ENCODE measurements at regions not wholly inside any gene's neighbourhood (a gene's known extent, or its start where the extent isn't known, plus 50 kb on each side); places are given as distances from the start of the nearest gene placed in this dataset.

DNA sequence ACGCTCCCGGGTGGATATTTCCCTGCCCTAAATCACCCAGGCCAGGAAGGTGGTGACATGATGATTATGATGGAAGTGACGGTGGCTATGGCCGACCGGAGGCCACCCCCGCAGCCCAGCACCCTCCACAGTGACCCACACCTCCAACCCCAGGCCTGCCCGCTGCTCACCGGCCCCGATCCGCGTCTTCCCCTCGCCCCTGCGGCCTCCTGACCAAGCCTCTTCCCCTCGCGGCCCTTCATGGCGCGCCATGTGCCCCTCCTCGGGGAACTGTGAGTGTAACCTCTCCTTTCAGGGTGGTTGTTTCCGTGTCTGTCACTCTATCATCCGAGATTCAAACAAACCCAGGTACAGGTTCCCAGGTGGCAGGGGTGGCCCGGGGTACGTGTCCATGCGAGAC is 78.3 kb downstream of the UNCX start (continued):
- TF ChIP-seq TCF7L2 (IDR thresholded peaks at IDR 0.05; ENCODE audit: borderline replicate concordance, low read depth, low read length) (no peak), ZNF221 (tag by site-specific recombination; IDR thresholded peaks at IDR 0.05; ENCODE audit: borderline replicate concordance) (no peak), ZNF548 (tag by site-specific recombination; IDR thresholded peaks at IDR 0.05) (no peak), ZNF791 (tag by site-specific recombination; IDR thresholded peaks at IDR 0.05) (no peak), ZNF837 (tag by site-specific recombination; IDR thresholded peaks at IDR 0.05) (no peak), ZSCAN23 (tag by site-specific recombination; IDR thresholded peaks at IDR 0.05) (no peak), ZSCAN16 (tag by site-specific recombination; IDR thresholded peaks at IDR 0.05) (no peak)

- no peaks in the 10 kb centered on the region for H3K9me3 ChIP-seq (ENCODE audit: control insufficient read depth, insufficient read depth, low read depth, low read length)
- ChIA-PET CTCF (no interaction called here), POLR2A (no interaction called here)
- H3K36me3 ChIP-seq (ENCODE audit: control insufficient read depth in 2 of 2, insufficient read depth in 1 of 2, low read length in 2 of 2): no peaks in the 10 kb centered on the region
- H3K4me1 ChIP-seq (ENCODE audit: control insufficient read depth, insufficient read depth, low read length): no peaks in the 10 kb centered on the region
- TF ChIP-seq BCL11B (tag by site-specific recombination; IDR thresholded peaks at IDR 0.05; ENCODE audit: low read depth): no peak
- TF ChIP-seq TCF7L2 (IDR thresholded peaks at IDR 0.05; ENCODE audit: borderline replicate concordance, low read depth, low read length): no peak
- H3K27ac ChIP-seq (ENCODE audit: extremely low read depth, low read depth, low read length): no peak overlapping the region
- H3K4me3 ChIP-seq (ENCODE audit: low read depth, low read length): no peak overlapping the region
Measured at GRCh38 chr7:1311406-1312135, 78.9 kb downstream of the UNCX start.

GRCh38 chr7:1312136-1313070 is 79.7 kb downstream of the UNCX start:
- POLR2A ChIA-PET: no interaction called here
- no peak overlapping the region for H3K27ac ChIP-seq (ENCODE audit: extremely low read depth, low read depth, low read length)
- H3K9me3 ChIP-seq (ENCODE audit: control insufficient read depth, insufficient read depth, low read depth, low read length): no peaks in the 10 kb centered on the region
- CTCF ChIA-PET: no interaction called here
- TF ChIP-seq ZNF175 (tag by site-specific recombination; IDR thresholded peaks at IDR 0.05) (no peak), GLIS2 (tag by site-specific recombination; IDR thresholded peaks at IDR 0.05) (no peak), ZNF660 (tag by site-specific recombination; IDR thresholded peaks at IDR 0.05) (no peak), ZEB2 (tag by site-specific recombination; IDR thresholded peaks at IDR 0.05) (no peak), ZNF404 (tag by site-specific recombination; IDR thresholded peaks at IDR 0.05) (no peak), ZBTB21 (tag by site-specific recombination; IDR thresholded peaks at IDR 0.05) (no peak), ZNF488 (tag by site-specific recombination; IDR thresholded peaks at IDR 0.05) (no peak), ZNF292 (tag by site-specific recombination; IDR thresholded peaks at IDR 0.05; ENCODE audit: borderline replicate concordance, low read depth) (no peak), ZNF530 (tag by site-specific recombination; IDR thresholded peaks at IDR 0.05; ENCODE audit: low read depth) (no peak), ZNF707 (tag by site-specific recombination; IDR thresholded peaks at IDR 0.05) (no peak), HOXA7 (CRISPR knock-in tag; IDR thresholded peaks at IDR 0.05; ENCODE audit: borderline replicate concordance) (no peak), ZNF747 (tag by site-specific recombination; IDR thresholded peaks at IDR 0.05) (no peak), HOXC10 (CRISPR knock-in tag; IDR thresholded peaks at IDR 0.05) (no peak), ZNF114 (tag by site-specific recombination; IDR thresholded peaks at IDR 0.05) (no peak)
- TF ChIP-seq, protein P1, sequence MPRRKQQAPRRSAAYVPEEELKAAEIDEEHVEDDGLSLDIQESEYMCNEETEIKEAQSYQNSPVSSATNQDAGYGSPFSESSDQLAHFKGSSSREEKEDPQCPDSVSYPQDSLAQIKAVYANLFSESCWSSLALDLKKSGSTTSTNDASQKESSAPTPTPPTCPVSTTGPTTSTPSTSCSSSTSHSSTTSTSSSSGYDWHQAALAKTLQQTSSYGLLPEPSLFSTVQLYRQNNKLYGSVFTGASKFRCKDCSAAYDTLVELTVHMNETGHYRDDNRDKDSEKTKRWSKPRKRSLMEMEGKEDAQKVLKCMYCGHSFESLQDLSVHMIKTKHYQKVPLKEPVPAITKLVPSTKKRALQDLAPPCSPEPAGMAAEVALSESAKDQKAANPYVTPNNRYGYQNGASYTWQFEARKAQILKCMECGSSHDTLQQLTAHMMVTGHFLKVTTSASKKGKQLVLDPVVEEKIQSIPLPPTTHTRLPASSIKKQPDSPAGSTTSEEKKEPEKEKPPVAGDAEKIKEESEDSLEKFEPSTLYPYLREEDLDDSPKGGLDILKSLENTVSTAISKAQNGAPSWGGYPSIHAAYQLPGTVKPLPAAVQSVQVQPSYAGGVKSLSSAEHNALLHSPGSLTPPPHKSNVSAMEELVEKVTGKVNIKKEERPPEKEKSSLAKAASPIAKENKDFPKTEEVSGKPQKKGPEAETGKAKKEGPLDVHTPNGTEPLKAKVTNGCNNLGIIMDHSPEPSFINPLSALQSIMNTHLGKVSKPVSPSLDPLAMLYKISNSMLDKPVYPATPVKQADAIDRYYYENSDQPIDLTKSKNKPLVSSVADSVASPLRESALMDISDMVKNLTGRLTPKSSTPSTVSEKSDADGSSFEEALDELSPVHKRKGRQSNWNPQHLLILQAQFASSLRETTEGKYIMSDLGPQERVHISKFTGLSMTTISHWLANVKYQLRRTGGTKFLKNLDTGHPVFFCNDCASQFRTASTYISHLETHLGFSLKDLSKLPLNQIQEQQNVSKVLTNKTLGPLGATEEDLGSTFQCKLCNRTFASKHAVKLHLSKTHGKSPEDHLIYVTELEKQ (tag by site-specific recombination; IDR thresholded peaks at IDR 0.05; ENCODE audit: borderline replicate concordance): no peak
- TF ChIP-seq, protein P2, sequence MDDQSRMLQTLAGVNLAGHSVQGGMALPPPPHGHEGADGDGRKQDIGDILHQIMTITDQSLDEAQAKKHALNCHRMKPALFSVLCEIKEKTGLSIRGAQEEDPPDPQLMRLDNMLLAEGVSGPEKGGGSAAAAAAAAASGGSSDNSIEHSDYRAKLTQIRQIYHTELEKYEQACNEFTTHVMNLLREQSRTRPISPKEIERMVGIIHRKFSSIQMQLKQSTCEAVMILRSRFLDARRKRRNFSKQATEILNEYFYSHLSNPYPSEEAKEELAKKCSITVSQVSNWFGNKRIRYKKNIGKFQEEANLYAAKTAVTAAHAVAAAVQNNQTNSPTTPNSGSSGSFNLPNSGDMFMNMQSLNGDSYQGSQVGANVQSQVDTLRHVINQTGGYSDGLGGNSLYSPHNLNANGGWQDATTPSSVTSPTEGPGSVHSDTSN (CRISPR knock-in tag; IDR thresholded peaks at IDR 0.05): no peak
- TF ChIP-seq, protein P3, sequence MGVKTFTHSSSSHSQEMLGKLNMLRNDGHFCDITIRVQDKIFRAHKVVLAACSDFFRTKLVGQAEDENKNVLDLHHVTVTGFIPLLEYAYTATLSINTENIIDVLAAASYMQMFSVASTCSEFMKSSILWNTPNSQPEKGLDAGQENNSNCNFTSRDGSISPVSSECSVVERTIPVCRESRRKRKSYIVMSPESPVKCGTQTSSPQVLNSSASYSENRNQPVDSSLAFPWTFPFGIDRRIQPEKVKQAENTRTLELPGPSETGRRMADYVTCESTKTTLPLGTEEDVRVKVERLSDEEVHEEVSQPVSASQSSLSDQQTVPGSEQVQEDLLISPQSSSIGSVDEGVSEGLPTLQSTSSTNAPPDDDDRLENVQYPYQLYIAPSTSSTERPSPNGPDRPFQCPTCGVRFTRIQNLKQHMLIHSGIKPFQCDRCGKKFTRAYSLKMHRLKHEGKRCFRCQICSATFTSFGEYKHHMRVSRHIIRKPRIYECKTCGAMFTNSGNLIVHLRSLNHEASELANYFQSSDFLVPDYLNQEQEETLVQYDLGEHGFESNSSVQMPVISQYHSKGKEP (tag by site-specific recombination; IDR thresholded peaks at IDR 0.05): no peak
- no peaks in the 10 kb centered on the region for H3K4me1 ChIP-seq (ENCODE audit: control insufficient read depth, insufficient read depth, low read length)
- H3K4me3 ChIP-seq (ENCODE audit: low read depth, low read length): no peak overlapping the region
- no peaks in the 10 kb centered on the region for H3K36me3 ChIP-seq (ENCODE audit: control insufficient read depth in 2 of 2, insufficient read depth in 1 of 2, low read length in 2 of 2)

All from HEK293 (cell line).